Spleen (tissue), 11 donors: ENCODE measurements at regions not wholly inside any gene's neighbourhood (a gene's known extent, or its start where the extent isn't known, plus 50 kb on each side); places are given as distances from the start of the nearest gene placed in this dataset.

ENCODE experiments used
- DNase-seq: peaks from one replicate; pipeline ENCODE4 v3.0.0-alpha.2; 2020
- H3K27ac ChIP-seq, 8 donors: fragments of 200-600 bp; sonication (generic) in 7 of 8; 1 replicate in 4 of 8; 2 replicates in 4 of 8; pipeline versions ENCODE4 v1.5.0 to v1.8.0; 2016 to 2021; ENCODE audit warnings: inconsistent platforms in 4 of 8, mild to moderate bottlenecking in 4 of 8, moderate library complexity in 1 of 8
- H3K27me3 ChIP-seq, 7 donors: fragments of 200-600 bp; sonication (generic) in 6 of 7; replicated peaks in 1 of 7; 1 replicate in 4 of 7; 2 replicates in 3 of 7; pipeline versions ENCODE4 v1.5.0 to v1.8.0; 2016 to 2021; ENCODE audit warnings: inconsistent platforms in 3 of 7, mild to moderate bottlenecking in 1 of 7
- H3K36me3 ChIP-seq, 6 donors: fragments of 200-600 bp; sonication (generic) in 5 of 6; 1 replicate in 4 of 6; 2 replicates in 2 of 6; pipeline versions ENCODE4 v1.5.0 to v1.8.0; 2016 to 2021; ENCODE audit warnings: inconsistent platforms in 2 of 6
- H3K4me1 ChIP-seq, 6 donors: fragments of 200-600 bp; sonication (generic) in 5 of 6; 1 replicate in 3 of 6; 2 replicates in 3 of 6; pipeline versions ENCODE4 v1.5.0 to v1.8.0; 2016 to 2021; ENCODE audit warnings: inconsistent platforms in 3 of 6
- H3K4me3 ChIP-seq, 8 donors: fragments of 200-600 bp; sonication (generic) in 7 of 8; 1 replicate in 4 of 8; 2 replicates in 4 of 8; pipeline versions ENCODE4 v1.5.0 to v1.8.0; 2016 to 2021; ENCODE audit warnings: inconsistent platforms in 4 of 8, mild to moderate bottlenecking in 4 of 8, moderate library complexity in 2 of 8
- H3K9me3 ChIP-seq, 8 donors: fragments of 200-600 bp; sonication (generic) in 7 of 8; 1 replicate in 4 of 8; 2 replicates in 4 of 8; pipeline versions ENCODE4 v1.5.0 to v1.8.0; 2016 to 2021; ENCODE audit warnings: inconsistent platforms in 4 of 8
- CTCF ChIP-seq, 11 experiments: fragments of 200-600 bp in 7 of 11; fragments of 450-650 bp in 4 of 11; sonication (generic) in 4 of 11; IDR thresholded peaks in 8 of 11; conservative IDR thresholded peaks in 3 of 11; 1 replicate in 7 of 11; 2 replicates in 4 of 11; pipeline versions ENCODE4 v1.4.0 to v1.8.0; 2016 to 2021; ENCODE audit warnings: antibody characterized with exemption in 11 of 11, inconsistent platforms in 4 of 11, mild to moderate bottlenecking in 1 of 11
- POLR2A ChIP-seq, 3 donors: fragments of 450-650 bp; IDR thresholded peaks; one replicate each; pipeline ENCODE4 v1.5.1; 2017; ENCODE audit warnings: antibody characterized with exemption in 3 of 3, mild to moderate bottlenecking in 1 of 3
- POLR2AphosphoS5 ChIP-seq, 3 donors: sonication (generic); formaldehyde crosslinking; IDR thresholded peaks; one replicate each; pipeline ENCODE4 v1.5.1; 2017; ENCODE audit warnings: antibody characterized with exemption in 3 of 3
- WGBS, 5 donors: extraction: QIAGEN DNeasy Blood & Tissue Kit in 3 of 5; methylation state at CpG; one replicate each; pipeline versions ENCODE4 v1.1.5 to v1.1.7; 2013 to 2018; 5-methylcytosine and 5-hydroxymethylcytosine counted together
- intact Hi-C: fragments of 100-400 bp; cut with DNase I; formaldehyde crosslinking; loops from one replicate; pipeline ENCODE4 v1.15.0; 2023; ENCODE audit warnings: low total_unique reads
- donor health status: healthy with polysubstance abuse.
- donor health status: DM: no; HTN: no; CAD: no; lungs with moderate emphysema.
- donor health status: DM: no; HTN: no; CAD: no.
- donor health status: Bipolar disorder and iron deficiency.
- donor health status: healthy.
- donor health status: DM: no; HTN: no; CAD: no.
- donor health status: DM: yes; HTN: yes; CAD: no.

GRCh38 chr14:29316936-29317335 is 550.3 kb downstream of the FOXG1 start:
- intact Hi-C loops: no loop called here
- 57 to 75% (median 63%) methylated on average over 2 of the region's 2 CpGs for WGBS, 5 donors
- Histone ChIP-seq H3K9me3 (peaks cover 0 to 24% (median 5%) of the 10 kb centered on the region in 8 donors), H3K27me3 (no peaks in the 10 kb centered on the region), H3K27ac (no peak overlapping the region), H3K4me3 (no peak overlapping the region), H3K4me1 (no peaks in the 10 kb centered on the region), H3K36me3 (no peaks in the 10 kb centered on the region)
- TF ChIP-seq POLR2AphosphoS5 (IDR thresholded peaks at IDR 0.05) (no peak), CTCF (IDR thresholded peaks at IDR 0.05 in 8 of 11, conservative IDR thresholded peaks at IDR 0.05 in 3 of 11) (no peak), POLR2A (IDR thresholded peaks at IDR 0.05) (no peak)
- DNase-seq: no peak

- 82 to 96% (median 94%) methylated on average over 1 of the region's 1 CpG for WGBS, 5 donors
- Histone ChIP-seq H3K36me3 (no peaks in the 10 kb centered on the region), H3K27me3 (no peaks in the 10 kb centered on the region), H3K4me1 (no peaks in the 10 kb centered on the region), H3K4me3 (no peak overlapping the region), H3K27ac (no peak overlapping the region), H3K9me3 (peaks cover 0 to 26% (median 6%) of the 10 kb centered on the region in 8 donors)
- TF ChIP-seq POLR2A (IDR thresholded peaks at IDR 0.05): no peak
- TF ChIP-seq POLR2AphosphoS5 (IDR thresholded peaks at IDR 0.05): no peak
- no peak for TF ChIP-seq CTCF (IDR thresholded peaks at IDR 0.05 in 8 of 11, conservative IDR thresholded peaks at IDR 0.05 in 3 of 11)
- intact Hi-C loops: no loop called here
- DNase-seq: no peak
Observed at GRCh38 chr14:29317423-29317822, 550.8 kb downstream of the FOXG1 start.

- H3K27me3 ChIP-seq: no peaks in the 10 kb centered on the region
- intact Hi-C loops: no loop called here
- H3K27ac ChIP-seq: no peak overlapping the region
- no peaks in the 10 kb centered on the region for H3K4me1 ChIP-seq
- 91 to 100% (median 97%) methylated on average over 1 of the region's 1 CpG for WGBS, 5 donors
- DNase-seq: no peak
- TF ChIP-seq POLR2A (IDR thresholded peaks at IDR 0.05): no peak
- H3K9me3 ChIP-seq: peaks cover 0 to 28% (median 6%) of the 10 kb centered on the region in 8 donors
- no peak overlapping the region for H3K4me3 ChIP-seq
- no peaks in the 10 kb centered on the region for H3K36me3 ChIP-seq
Observed at GRCh38 chr14:29320286-29320685, 553.7 kb downstream of the FOXG1 start.

- Histone ChIP-seq H3K27me3 (no peaks in the 10 kb centered on the region), H3K9me3 (peaks cover 0 to 28% (median 6%) of the 10 kb centered on the region in 8 donors), H3K36me3 (no peaks in the 10 kb centered on the region), H3K27ac (no peak overlapping the region), H3K4me1 (no peaks in the 10 kb centered on the region), H3K4me3 (no peak overlapping the region)
- no peak for DNase-seq
- intact Hi-C loops: no loop called here
- no peak for TF ChIP-seq CTCF (IDR thresholded peaks at IDR 0.05 in 8 of 11, conservative IDR thresholded peaks at IDR 0.05 in 3 of 11)
- no peak for TF ChIP-seq POLR2AphosphoS5 (IDR thresholded peaks at IDR 0.05)
- no peak for TF ChIP-seq POLR2A (IDR thresholded peaks at IDR 0.05)
Observed at GRCh38 chr14:29321646-29322045, 555.1 kb downstream of the FOXG1 start.
